ENCODE measurements at regions not wholly inside any gene's neighbourhood (a gene's known extent, or its start where the extent isn't known, plus 50 kb on each side); places are given as distances from the start of the nearest gene placed in this dataset.

GRCh38 chr13:73782450-73783449 lies 351.5 kb downstream of the KLF12 start:
- no peak for DNase-seq

DNA sequence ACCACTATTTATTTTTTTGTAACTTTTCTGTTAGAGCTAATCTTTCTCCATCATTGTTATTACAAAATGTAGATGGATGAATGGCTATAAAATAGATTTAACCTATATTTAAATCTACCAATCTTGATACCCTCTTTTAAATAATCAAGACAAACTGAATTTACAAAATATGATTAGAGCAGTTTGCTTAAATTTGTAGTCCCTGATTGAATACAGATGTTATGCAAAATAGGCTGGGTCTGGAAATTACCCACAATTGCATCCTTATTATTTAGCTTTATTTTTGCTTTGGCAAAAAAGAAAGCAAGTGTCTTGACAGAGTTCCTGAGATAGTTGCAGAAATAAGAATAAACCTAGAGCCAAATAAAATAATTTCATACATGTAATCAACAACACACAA lies 352.8 kb downstream of the KLF12 start:
- DNase-seq, result no peak

- DNase-seq, result no peak
Measured at GRCh38 chr13:73779881-73780280, 354.3 kb downstream of the KLF12 start.

DNA sequence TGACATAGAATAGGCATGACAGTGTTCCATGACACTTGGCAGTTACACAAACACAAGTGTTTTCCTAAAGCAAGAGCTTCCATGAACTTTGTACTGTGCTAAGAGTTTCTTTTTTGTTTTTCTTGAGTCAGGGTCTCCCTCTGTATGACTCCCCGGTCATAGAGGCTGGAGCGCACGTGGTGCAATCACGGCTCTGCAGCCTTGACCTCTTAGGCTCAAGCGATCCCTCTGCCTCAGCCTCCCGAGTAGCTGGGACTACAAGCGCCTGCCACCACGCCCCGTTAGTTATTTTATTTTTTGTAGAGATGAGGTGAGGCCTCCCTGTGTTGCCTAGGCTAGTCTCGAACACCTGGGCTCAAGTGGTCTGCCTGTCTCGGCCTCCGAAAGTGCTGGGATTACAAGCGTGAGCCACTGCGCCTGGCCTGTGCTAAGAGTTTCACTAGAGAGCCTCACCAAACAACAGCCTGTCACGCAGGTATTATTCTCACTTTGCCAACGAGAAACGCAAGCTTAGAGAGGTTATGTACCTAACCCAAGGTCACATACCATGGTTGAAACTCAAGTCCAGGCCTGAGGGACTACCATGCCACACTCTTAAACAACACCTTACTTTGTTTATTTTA lies 355.9 kb downstream of the KLF12 start:
- no peak for DNase-seq

- DNase-seq, result no peak
Measured at GRCh38 chr13:73777134-73777533, 357.1 kb downstream of the KLF12 start.

DNA sequence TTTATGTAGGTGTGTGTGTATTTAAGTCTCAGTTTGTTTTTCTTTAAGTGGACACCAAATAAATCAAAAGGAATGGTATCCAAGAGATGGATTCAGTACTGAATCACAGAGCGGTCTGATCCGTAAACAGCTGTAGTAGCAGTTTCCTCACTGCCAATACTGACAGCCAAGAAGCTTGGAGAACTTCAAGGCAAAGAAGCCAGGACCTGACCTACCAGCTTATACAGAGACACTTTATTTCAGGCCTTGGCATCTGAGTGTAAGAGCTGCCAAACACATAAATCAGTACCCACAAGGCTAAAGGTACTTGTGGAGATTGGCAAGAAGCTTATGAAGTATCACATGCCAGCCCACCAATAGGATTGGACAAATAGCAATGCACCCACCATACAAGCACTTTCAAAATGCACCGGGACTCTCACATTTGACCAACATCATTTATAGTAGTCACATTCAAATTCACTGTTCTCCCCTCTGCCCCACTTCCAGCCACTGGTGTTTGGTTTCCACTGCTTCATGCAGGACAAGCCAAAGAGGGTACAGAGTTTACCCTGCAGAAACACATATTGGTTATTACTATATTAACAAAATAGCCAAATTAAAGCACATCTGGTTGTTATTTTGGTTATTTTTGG lies 357.9 kb downstream of the KLF12 start:
- DNase-seq, result no peak

- DNase-seq, result no peak
Measured at GRCh38 chr13:73773168-73773549, 361.0 kb downstream of the KLF12 start.

- DNase-seq, result no peak
Measured at GRCh38 chr13:73772449-73773167, 361.6 kb downstream of the KLF12 start.

DNA sequence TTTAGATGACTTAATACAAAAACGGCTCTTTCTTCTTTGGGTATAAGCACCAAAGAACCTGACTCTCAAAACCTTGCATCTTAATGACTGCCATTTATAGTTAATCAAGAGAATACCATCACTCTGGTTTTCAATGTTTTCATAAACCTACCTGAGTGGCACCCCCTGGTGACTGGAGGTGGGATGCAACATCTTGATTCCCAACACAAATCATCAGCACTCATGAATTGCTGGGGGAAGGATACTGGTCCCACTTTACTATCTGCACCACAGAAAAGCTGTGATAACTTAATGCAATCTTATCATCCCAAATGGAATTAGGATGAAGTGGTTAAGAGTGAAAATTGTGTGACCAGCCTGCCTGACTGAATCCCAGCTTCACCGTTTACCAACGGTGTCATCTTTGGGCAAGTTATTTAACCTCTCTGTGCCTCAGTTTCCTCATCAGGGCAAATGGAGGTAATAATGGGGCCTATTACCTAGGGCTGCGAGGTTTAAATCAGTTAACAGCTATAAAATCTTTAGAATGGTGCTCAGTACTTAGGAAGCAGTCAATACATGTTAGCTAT lies 366.4 kb downstream of the KLF12 start:
- DNase-seq, result peak in 1 of 3 donors; percentile 19

GRCh38 chr13:73767191-73767741 lies 366.9 kb downstream of the KLF12 start:
- peak in 2 of 3 donors; percentile 16 to 24 for DNase-seq

GRCh38 chr13:73765651-73766384 lies 368.4 kb downstream of the KLF12 start:
- DNase-seq, result peak in 2 of 3 donors; percentile 11 to 16

GRCh38 chr13:73759434-73759833 lies 374.8 kb downstream of the KLF12 start:
- DNase-seq, result no peak

DNA sequence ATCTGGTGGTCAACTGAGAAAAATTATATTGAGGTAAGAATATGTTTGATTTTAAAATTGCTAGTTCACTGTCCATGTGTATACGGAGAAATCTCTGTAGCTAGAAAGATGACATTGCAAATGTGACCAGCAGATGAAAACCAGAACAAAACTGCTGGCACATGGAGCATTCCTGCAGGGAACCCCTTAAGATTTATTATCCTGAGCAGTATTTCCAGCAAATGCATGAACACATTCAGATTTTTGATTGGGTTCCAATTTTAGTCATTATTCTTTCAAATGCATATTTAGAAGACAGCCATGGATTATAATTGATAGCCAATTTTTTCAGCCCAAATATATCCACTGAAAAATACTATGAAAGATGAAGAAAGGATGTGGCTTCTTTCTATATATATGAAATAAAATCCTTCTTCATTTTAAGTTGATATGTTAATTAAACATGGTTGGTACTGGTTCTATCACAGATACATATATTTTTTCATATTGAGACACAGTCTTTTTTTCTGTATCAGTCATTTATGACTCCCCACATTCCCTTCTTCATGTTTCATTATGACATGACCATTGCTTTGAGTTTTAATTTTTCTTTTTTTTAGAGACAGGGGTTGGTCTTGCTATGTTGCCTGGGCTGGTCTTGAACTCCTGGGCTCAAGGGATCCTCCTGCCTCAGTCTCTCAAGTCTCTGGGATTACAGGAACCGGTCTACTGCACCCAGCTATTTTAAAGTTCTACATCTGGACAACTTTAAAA lies 376.5 kb downstream of the KLF12 start:
- DNase-seq, result no peak

- peak; percentile 62 to 73 (median 72) for DNase-seq
Measured at GRCh38 chr13:73754727-73755292, 379.4 kb downstream of the KLF12 start.

DNA sequence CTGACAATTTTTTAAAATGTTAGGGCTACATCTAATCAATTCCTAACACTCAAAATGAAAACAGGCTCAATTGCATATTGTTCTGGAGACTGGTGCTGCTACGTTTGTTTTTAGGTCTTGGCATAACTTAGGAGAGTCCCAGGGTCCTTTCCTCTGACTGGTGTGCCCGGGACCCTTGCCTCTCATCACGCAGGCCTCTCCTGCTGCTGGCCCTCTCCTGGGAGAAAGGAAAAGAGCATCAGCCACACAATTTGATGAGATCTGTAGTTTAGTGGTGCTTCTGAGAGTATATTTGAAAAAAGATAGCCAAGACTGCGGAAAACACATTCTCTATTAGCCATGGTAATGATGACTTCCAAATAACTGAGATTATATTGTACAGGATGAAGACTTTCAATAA lies 380.0 kb downstream of the KLF12 start:
- no peak for DNase-seq

GRCh38 chr13:73751290-73751689 lies 382.9 kb downstream of the KLF12 start:
- no peak for DNase-seq

DNA sequence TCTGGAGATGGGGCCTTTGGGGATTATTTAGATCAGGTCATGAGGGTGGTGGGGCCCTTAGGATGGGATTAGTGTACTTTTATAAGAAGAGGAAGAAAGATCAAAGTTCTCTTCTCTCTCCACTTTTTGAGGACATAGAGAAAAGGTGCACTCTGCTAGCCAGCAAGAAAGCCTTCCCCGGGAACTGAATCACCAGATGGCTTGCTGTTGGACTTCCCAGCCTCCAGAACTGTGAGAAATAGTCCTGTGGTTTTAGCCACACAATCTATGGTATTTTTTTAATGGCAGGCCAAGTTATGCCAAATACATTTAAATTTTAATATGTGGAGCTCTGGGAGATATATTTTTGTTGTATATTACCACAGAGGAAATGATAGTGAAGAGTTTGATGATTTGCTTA lies 385.8 kb downstream of the KLF12 start:
- DNase-seq, result no peak

GRCh38 chr13:73745190-73745589 lies 389.0 kb downstream of the KLF12 start:
- no peak for DNase-seq

- DNase-seq, result no peak
Measured at GRCh38 chr13:73742982-73743381, 391.2 kb downstream of the KLF12 start.

DNA sequence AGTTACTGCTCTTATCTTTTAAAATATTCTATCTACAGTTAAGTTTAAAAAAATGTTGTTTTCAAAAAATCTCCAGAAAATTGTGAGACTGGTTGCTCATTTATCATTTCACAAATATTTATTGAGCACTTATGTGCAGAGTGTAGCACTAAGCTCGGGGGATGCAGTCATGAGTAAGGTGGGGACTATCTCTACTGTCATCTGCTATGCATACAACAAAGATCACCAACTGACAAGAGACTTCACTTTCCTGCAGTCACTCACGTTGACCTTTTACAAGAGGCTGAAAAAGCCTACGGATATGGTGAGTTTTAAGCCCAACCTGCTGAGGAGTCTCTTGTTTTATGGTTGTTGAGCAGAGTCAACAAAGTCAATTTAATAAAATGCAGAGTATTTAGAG lies 392.5 kb downstream of the KLF12 start:
- no peak for DNase-seq

Data from suppressor macrophage treated with lipopolysaccharide for 1 hour (primary cell).